ENCODE measurements at regions not wholly inside any gene's neighbourhood (a gene's known extent, or its start where the extent isn't known, plus 50 kb on each side); places are given as distances from the start of the nearest gene placed in this dataset.

DNA sequence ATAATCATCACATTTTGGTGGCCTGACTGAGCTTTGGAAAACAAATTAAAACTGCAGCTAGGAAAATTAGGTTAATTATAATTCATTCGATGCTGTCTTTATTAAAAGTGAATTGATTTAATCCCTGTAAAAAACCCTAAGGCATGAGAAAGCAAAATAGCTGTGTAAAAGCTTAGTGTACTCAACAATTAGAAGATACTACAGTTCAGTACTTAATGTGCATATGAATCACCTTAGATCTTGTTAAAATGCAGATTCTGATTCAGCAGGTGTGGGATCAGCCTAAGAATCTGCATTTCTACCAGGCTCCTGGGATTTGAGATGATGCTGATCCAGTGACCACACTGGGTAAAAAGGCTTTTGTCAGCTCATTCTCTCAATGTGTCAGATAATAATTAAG, 559.9 kb upstream of the GOLIM4 start:
- Histone ChIP-seq H3K27me3 (ENCODE audit: insufficient read depth, poor library complexity, severe bottlenecking) (peaks cover 5% of the 10 kb centered on the region), H3K4me3 (replicated peaks; ENCODE audit: insufficient read depth, low read length) (no peak overlapping the region), H3K27ac (replicated peaks) (no peak overlapping the region)
- DNase-seq (ENCODE audit: low read depth in 1 of 2, low spot score in 1 of 2): no peak
- TF ChIP-seq REST (IDR thresholded peaks at IDR 0.05; ENCODE audit: insufficient replicate concordance, low read depth) (no peak), POLR2AphosphoS5 (IDR thresholded peaks at IDR 0.05; ENCODE audit: low read depth) (no peak), SPI1 (IDR thresholded peaks at IDR 0.05; ENCODE audit: borderline replicate concordance, low read depth) (no peak), GABPA (IDR thresholded peaks at IDR 0.05; ENCODE audit: low read depth) (no peak)
- TF ChIP-seq, protein P1, sequence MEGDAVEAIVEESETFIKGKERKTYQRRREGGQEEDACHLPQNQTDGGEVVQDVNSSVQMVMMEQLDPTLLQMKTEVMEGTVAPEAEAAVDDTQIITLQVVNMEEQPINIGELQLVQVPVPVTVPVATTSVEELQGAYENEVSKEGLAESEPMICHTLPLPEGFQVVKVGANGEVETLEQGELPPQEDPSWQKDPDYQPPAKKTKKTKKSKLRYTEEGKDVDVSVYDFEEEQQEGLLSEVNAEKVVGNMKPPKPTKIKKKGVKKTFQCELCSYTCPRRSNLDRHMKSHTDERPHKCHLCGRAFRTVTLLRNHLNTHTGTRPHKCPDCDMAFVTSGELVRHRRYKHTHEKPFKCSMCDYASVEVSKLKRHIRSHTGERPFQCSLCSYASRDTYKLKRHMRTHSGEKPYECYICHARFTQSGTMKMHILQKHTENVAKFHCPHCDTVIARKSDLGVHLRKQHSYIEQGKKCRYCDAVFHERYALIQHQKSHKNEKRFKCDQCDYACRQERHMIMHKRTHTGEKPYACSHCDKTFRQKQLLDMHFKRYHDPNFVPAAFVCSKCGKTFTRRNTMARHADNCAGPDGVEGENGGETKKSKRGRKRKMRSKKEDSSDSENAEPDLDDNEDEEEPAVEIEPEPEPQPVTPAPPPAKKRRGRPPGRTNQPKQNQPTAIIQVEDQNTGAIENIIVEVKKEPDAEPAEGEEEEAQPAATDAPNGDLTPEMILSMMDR (IDR thresholded peaks at IDR 0.05; ENCODE audit: insufficient read depth, low read length): no peak

- H3K27ac ChIP-seq (replicated peaks): no peak overlapping the region
- no peak for DNase-seq (ENCODE audit: low read depth in 1 of 2, low spot score in 1 of 2)
- H3K27me3 ChIP-seq (ENCODE audit: insufficient read depth, poor library complexity, severe bottlenecking): peaks cover 5% of the 10 kb centered on the region
- no peak overlapping the region for H3K4me3 ChIP-seq (replicated peaks; ENCODE audit: insufficient read depth, low read length)
- TF ChIP-seq GABPA (IDR thresholded peaks at IDR 0.05; ENCODE audit: low read depth) (no peak), POLR2AphosphoS5 (IDR thresholded peaks at IDR 0.05; ENCODE audit: low read depth) (no peak)
- TF ChIP-seq, protein P1 (IDR thresholded peaks at IDR 0.05; ENCODE audit: insufficient read depth, low read length): no peak
Observed at GRCh38 chr3:168654700-168655099, 559.0 kb upstream of the GOLIM4 start.

DNA sequence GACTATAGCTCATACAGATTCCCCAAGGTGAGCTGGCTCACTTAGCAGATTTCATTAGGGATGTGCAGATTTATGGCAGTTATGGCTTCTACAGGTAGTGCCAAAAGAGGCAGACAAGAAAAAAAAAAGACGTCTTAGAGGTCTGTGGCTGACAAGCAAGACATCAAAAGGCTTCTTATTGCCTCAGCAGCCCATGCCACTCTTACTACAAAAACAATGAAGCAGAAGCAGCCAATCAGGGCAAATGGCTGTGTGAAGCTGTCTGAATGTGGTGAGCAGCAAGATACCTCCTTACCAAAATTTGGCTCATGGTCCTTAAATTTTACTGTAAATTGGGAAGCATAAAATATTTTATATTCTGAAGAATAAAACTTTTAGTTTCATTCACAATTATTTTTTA, 557.5 kb upstream of the GOLIM4 start:
- TF ChIP-seq REST (IDR thresholded peaks at IDR 0.05; ENCODE audit: insufficient replicate concordance, low read depth) (no peak), SPI1 (IDR thresholded peaks at IDR 0.05; ENCODE audit: borderline replicate concordance, low read depth) (no peak), GABPA (IDR thresholded peaks at IDR 0.05; ENCODE audit: low read depth) (no peak), POLR2AphosphoS5 (IDR thresholded peaks at IDR 0.05; ENCODE audit: low read depth) (no peak)
- TF ChIP-seq, protein P1 (IDR thresholded peaks at IDR 0.05; ENCODE audit: insufficient read depth, low read length): no peak
- DNase-seq (ENCODE audit: low read depth in 1 of 2, low spot score in 1 of 2): no peak
- peaks cover 5% of the 10 kb centered on the region for H3K27me3 ChIP-seq (ENCODE audit: insufficient read depth, poor library complexity, severe bottlenecking)
- no peak overlapping the region for H3K4me3 ChIP-seq (replicated peaks; ENCODE audit: insufficient read depth, low read length)
- no peak overlapping the region for H3K27ac ChIP-seq (replicated peaks)

DNA sequence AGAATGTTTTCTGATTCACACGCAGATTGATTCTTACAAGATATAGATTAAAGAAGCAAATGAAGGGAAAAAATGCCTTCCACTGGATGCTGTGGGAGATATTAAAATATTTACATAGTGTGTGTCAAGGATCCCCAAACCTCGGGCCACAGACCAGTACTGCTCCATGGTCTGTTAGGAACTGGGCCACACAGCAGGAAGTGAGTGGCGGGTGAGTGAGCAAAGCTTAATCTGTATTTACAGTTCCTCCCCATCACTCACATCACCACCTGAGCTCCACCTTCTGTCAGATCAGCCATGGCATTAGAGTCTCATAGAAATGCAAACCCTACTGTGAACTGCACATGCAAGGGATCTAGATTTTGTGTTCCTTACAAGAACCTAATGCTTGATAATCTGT, 552.6 kb upstream of the GOLIM4 start:
- Histone ChIP-seq H3K27ac (replicated peaks) (no peak overlapping the region), H3K27me3 (ENCODE audit: insufficient read depth, poor library complexity, severe bottlenecking) (no peaks in the 10 kb centered on the region), H3K4me3 (replicated peaks; ENCODE audit: insufficient read depth, low read length) (no peak overlapping the region)
- TF ChIP-seq POLR2AphosphoS5 (IDR thresholded peaks at IDR 0.05; ENCODE audit: low read depth): no peak
- no peak for TF ChIP-seq GABPA (IDR thresholded peaks at IDR 0.05; ENCODE audit: low read depth)
- no peak for TF ChIP-seq REST (IDR thresholded peaks at IDR 0.05; ENCODE audit: insufficient replicate concordance, low read depth)
- TF ChIP-seq, protein P1 (IDR thresholded peaks at IDR 0.05; ENCODE audit: insufficient read depth, low read length): no peak
- TF ChIP-seq SPI1 (IDR thresholded peaks at IDR 0.05; ENCODE audit: borderline replicate concordance, low read depth): no peak
- no peak for DNase-seq (ENCODE audit: low read depth in 1 of 2, low spot score in 1 of 2)

Measured in HL-60 (cell line).